ENCODE measurements at regions not wholly inside any gene's neighbourhood (a gene's known extent, or its start where the extent isn't known, plus 50 kb on each side); places are given as distances from the start of the nearest gene placed in this dataset.

- Histone ChIP-seq H3K4me1 (ENCODE audit: control insufficient read depth in 2 of 2, insufficient read depth in 2 of 2, low read length in 2 of 2) (peaks cover 0 to 2% of the 10 kb centered on the region in 2 donors), H3K79me2 (ENCODE audit: control insufficient read depth, insufficient read depth, low read length) (no peaks in the 10 kb centered on the region), H2AFZ (ENCODE audit: insufficient read depth, low read depth, low read length, poor library complexity, severe bottlenecking) (no peak overlapping the region), H3K27me3 (replicated peaks in 1 of 4; ENCODE audit: control extremely low read depth in 1 of 4, control insufficient read depth in 3 of 4, insufficient read depth in 4 of 4, low read length in 3 of 4) (peaks cover 0 to 4% (median 0%) of the 10 kb centered on the region in 4 experiments), H3K4me3 (ENCODE audit: control extremely low read depth in 1 of 5, extremely low read depth in 1 of 5, insufficient read depth in 1 of 5, low read depth in 2 of 5, low read length in 4 of 5) (no peak overlapping the region), H3K36me3 (replicated peaks in 1 of 2; ENCODE audit: control extremely low read depth in 1 of 2, control insufficient read depth in 1 of 2, extremely low read depth in 1 of 2, insufficient read depth in 2 of 2, low read length in 1 of 2) (no peaks in the 10 kb centered on the region), H3K27ac (ENCODE audit: low read length in 2 of 2) (no peak overlapping the region), H3K4me2 (replicated peaks; ENCODE audit: low read depth, low read length, poor library complexity, severe bottlenecking) (no peak overlapping the region), H3K9me3 (ENCODE audit: control extremely low read depth in 1 of 3, control insufficient read depth in 2 of 3, insufficient read depth in 1 of 3, low read length in 2 of 3) (peaks cover 0 to 25% (median 8%) of the 10 kb centered on the region in 3 donors), H4K20me1 (ENCODE audit: control insufficient read depth, insufficient read depth, low read length, poor library complexity, severe bottlenecking) (no peaks in the 10 kb centered on the region), H3K9ac (ENCODE audit: low read length) (no peak overlapping the region)
- no peak overlapping the region for H3K27ac Mint-ChIP-seq
- H3K9me3 Mint-ChIP-seq (ENCODE audit: insufficient read depth): peaks cover 11% of the 10 kb centered on the region
- DNase-seq (no peak), ATAC-seq (ENCODE audit: low read depth) (no peak)
- H3K27me3 Mint-ChIP-seq: no peaks in the 10 kb centered on the region
- H3K4me3 Mint-ChIP-seq: no peak overlapping the region
- WGBS (ENCODE audit: insufficient coverage): 98% methylated on average over 5 of the region's 6 CpGs
- H3K4me1 Mint-ChIP-seq: no peaks in the 10 kb centered on the region
- CTCF ChIA-PET: interaction anchor here (1.2 kb wide), 1 partner anchor 11 kb away, joined by 3 read pairs; no protein-coding TSS in a partner anchor
- intact Hi-C loops (cut with micrococcal nuclease): no loop called here
- POLR2A ChIA-PET: no interaction called here
- TF ChIP-seq EZH2 (IDR thresholded peaks at IDR 0.05; ENCODE audit: borderline replicate concordance, insufficient read depth, low read depth, low read length, poor library complexity, severe bottlenecking): no peak
- no peak for TF ChIP-seq CTCF (IDR thresholded peaks at IDR 0.05)
Observed at GRCh38 chr1:2941907-2942306, 79.4 kb upstream of the ACTRT2 start.

GRCh38 chr1:2942410-2942809 lies 78.9 kb upstream of the ACTRT2 start:
- Histone ChIP-seq H3K9ac (ENCODE audit: low read length) (no peak overlapping the region), H3K36me3 (replicated peaks in 1 of 2; ENCODE audit: control extremely low read depth in 1 of 2, control insufficient read depth in 1 of 2, extremely low read depth in 1 of 2, insufficient read depth in 2 of 2, low read length in 1 of 2) (no peaks in the 10 kb centered on the region), H3K27ac (ENCODE audit: low read length in 2 of 2) (no peak overlapping the region), H3K27me3 (replicated peaks in 1 of 4; ENCODE audit: control extremely low read depth in 1 of 4, control insufficient read depth in 3 of 4, insufficient read depth in 4 of 4, low read length in 3 of 4) (peaks cover 0 to 6% (median 1%) of the 10 kb centered on the region in 4 experiments), H3K4me3 (ENCODE audit: control extremely low read depth in 1 of 5, extremely low read depth in 1 of 5, insufficient read depth in 1 of 5, low read depth in 2 of 5, low read length in 4 of 5) (no peak overlapping the region), H2AFZ (ENCODE audit: insufficient read depth, low read depth, low read length, poor library complexity, severe bottlenecking) (no peak overlapping the region), H4K20me1 (ENCODE audit: control insufficient read depth, insufficient read depth, low read length, poor library complexity, severe bottlenecking) (no peaks in the 10 kb centered on the region), H3K9me3 (ENCODE audit: control extremely low read depth in 1 of 3, control insufficient read depth in 2 of 3, insufficient read depth in 1 of 3, low read length in 2 of 3) (peaks cover 0 to 25% (median 8%) of the 10 kb centered on the region in 3 donors), H3K4me1 (ENCODE audit: control insufficient read depth in 2 of 2, insufficient read depth in 2 of 2, low read length in 2 of 2) (peaks cover 3 to 7% of the 10 kb centered on the region in 2 donors), H3K4me2 (replicated peaks; ENCODE audit: low read depth, low read length, poor library complexity, severe bottlenecking) (no peak overlapping the region), H3K79me2 (ENCODE audit: control insufficient read depth, insufficient read depth, low read length) (no peaks in the 10 kb centered on the region)
- H3K27ac Mint-ChIP-seq: no peak overlapping the region
- peaks cover 4% of the 10 kb centered on the region for H3K4me1 Mint-ChIP-seq
- TF ChIP-seq EZH2 (IDR thresholded peaks at IDR 0.05; ENCODE audit: borderline replicate concordance, insufficient read depth, low read depth, low read length, poor library complexity, severe bottlenecking): no peak
- TF ChIP-seq CTCF (IDR thresholded peaks at IDR 0.05): no peak
- 85% methylated on average over 5 of the region's 5 CpGs for WGBS (ENCODE audit: insufficient coverage)
- H3K9me3 Mint-ChIP-seq (ENCODE audit: insufficient read depth): peaks cover 11% of the 10 kb centered on the region
- no peak overlapping the region for H3K4me3 Mint-ChIP-seq
- POLR2A ChIA-PET: no interaction called here
- intact Hi-C loops (cut with micrococcal nuclease): no loop called here
- no peaks in the 10 kb centered on the region for H3K27me3 Mint-ChIP-seq
- ATAC-seq (ENCODE audit: low read depth) (no peak), DNase-seq (no peak)
- CTCF ChIA-PET: interaction anchor here (1.2 kb wide), 1 partner anchor 10 kb away, joined by 3 read pairs; no protein-coding TSS in a partner anchor
